ENCODE measurements at regions not wholly inside any gene's neighbourhood (a gene's known extent, or its start where the extent isn't known, plus 50 kb on each side); places are given as distances from the start of the nearest gene placed in this dataset.

DNA sequence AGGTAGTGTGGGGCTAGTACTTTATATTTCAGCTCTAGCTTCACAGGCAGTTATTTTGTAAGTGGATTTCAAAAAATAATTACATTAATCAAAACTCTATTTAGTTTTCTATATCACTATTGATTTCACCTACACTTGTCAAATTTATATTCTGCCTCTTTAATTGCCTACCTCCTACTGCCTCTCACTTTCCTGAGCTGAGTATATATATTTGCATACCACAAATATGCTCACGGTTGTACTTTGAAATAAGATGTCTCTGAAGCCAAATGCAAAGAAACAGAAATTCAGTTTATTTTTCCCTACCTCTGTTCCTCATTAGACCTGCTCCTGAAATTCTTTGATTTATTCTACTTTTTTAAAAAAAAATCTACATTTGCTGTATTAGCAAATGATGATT is 309.3 kb upstream of the TGFBR2 start:
- Mint-ChIP-seq H3K27me3 (ENCODE audit: low read depth, poor library complexity) (no peaks in the 10 kb centered on the region), H3K36me3 (ENCODE audit: low read depth) (no peaks in the 10 kb centered on the region), H3K9me3 (no peaks in the 10 kb centered on the region), H3K4me3 (no peak overlapping the region), H3K4me1 (no peaks in the 10 kb centered on the region), H3K27ac (no peak overlapping the region)
- TF ChIP-seq, protein P1, sequence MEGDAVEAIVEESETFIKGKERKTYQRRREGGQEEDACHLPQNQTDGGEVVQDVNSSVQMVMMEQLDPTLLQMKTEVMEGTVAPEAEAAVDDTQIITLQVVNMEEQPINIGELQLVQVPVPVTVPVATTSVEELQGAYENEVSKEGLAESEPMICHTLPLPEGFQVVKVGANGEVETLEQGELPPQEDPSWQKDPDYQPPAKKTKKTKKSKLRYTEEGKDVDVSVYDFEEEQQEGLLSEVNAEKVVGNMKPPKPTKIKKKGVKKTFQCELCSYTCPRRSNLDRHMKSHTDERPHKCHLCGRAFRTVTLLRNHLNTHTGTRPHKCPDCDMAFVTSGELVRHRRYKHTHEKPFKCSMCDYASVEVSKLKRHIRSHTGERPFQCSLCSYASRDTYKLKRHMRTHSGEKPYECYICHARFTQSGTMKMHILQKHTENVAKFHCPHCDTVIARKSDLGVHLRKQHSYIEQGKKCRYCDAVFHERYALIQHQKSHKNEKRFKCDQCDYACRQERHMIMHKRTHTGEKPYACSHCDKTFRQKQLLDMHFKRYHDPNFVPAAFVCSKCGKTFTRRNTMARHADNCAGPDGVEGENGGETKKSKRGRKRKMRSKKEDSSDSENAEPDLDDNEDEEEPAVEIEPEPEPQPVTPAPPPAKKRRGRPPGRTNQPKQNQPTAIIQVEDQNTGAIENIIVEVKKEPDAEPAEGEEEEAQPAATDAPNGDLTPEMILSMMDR (IDR thresholded peaks at IDR 0.05): no peak
- no peak for DNase-seq

DNA sequence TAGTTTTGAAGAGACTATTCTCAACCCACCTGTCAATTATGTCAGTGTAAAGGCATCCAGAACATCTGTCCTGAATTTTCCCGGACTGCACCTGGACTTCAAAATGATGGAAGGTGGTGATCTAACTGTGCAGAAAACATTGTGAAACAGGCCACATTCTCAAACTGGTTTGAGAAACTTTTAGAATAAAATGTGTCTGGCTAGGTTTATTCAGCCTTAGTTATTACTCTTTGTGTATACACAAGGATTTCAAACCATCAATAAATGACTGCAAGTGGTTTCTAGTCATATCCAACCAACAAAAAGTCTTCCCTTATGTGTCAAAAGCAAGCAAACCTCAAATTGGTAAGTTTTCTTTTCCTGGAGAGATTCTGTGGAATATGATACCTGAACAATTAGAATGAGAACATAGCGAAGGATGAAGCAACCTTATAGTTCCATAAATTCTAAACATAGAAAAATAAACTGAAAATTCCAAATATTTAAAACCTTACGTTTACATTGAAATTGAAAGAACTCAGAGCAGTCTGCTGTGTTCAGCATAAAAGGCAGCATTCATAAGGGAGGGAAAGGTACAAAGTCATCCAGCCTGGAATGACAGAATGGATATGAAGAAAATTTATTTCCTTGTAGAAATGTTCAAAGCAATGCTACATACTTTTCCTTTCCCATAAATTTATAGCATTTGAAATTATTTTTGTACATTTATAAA is 306.6 kb upstream of the TGFBR2 start:
- no peaks in the 10 kb centered on the region for H3K27me3 Mint-ChIP-seq (ENCODE audit: low read depth, poor library complexity)
- no peak for DNase-seq
- H3K9me3 Mint-ChIP-seq: peaks cover 6% of the 10 kb centered on the region
- H3K4me1 Mint-ChIP-seq: no peaks in the 10 kb centered on the region
- H3K27ac Mint-ChIP-seq: no peak overlapping the region
- no peak overlapping the region for H3K4me3 Mint-ChIP-seq
- H3K36me3 Mint-ChIP-seq (ENCODE audit: low read depth): peaks cover 4% of the 10 kb centered on the region
- TF ChIP-seq, protein P1 (IDR thresholded peaks at IDR 0.05): no peak

DNA sequence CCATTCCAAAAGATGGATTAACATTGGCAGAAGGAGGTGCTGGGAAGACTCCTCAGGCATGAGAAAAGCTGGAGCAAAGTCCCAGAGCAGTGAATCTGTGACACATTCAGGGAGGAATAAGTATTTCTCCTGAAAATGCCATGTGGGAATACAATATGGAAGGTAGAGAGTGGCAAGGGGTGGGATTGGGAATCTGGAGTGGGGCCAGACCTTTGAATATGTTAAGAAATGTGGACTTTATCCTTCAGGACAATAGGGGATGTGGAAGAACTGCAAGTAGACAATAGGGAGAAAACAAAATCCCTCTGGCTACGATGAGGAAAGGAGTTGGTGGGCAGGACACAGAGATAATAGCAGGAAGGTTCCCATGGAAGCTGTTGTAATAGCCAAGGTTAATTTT is 305.6 kb upstream of the TGFBR2 start:
- no peak for DNase-seq
- Mint-ChIP-seq H3K36me3 (ENCODE audit: low read depth) (peaks cover 4% of the 10 kb centered on the region), H3K9me3 (peaks cover 6% of the 10 kb centered on the region), H3K27ac (no peak overlapping the region), H3K27me3 (ENCODE audit: low read depth, poor library complexity) (no peaks in the 10 kb centered on the region), H3K4me3 (no peak overlapping the region), H3K4me1 (no peaks in the 10 kb centered on the region)
- TF ChIP-seq, protein P1 (IDR thresholded peaks at IDR 0.05): no peak

DNA sequence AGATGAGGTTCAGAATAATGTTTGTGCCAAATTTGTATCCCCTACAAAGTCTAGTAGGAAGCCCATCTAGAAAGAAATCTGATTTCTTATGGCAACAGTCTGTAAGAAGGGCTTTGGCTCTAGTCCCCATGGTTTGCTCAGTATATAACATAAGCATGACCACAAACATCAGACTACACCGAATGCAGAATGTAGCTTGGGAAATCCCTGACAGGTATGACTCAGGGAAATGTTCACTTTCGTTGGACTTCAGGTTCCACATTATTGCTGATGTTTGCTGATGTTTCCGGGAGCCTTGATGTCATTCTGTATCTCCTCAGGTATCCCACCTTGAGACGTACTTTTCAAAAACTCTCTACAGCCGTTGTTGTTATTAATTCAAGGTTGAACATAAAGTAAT is 304.4 kb upstream of the TGFBR2 start:
- Mint-ChIP-seq H3K36me3 (ENCODE audit: low read depth) (peaks cover 4% of the 10 kb centered on the region), H3K27ac (no peak overlapping the region), H3K9me3 (peaks cover 6% of the 10 kb centered on the region), H3K4me3 (no peak overlapping the region), H3K4me1 (no peaks in the 10 kb centered on the region), H3K27me3 (ENCODE audit: low read depth, poor library complexity) (no peaks in the 10 kb centered on the region)
- no peak for DNase-seq
- TF ChIP-seq, protein P1 (IDR thresholded peaks at IDR 0.05): no peak

DNA sequence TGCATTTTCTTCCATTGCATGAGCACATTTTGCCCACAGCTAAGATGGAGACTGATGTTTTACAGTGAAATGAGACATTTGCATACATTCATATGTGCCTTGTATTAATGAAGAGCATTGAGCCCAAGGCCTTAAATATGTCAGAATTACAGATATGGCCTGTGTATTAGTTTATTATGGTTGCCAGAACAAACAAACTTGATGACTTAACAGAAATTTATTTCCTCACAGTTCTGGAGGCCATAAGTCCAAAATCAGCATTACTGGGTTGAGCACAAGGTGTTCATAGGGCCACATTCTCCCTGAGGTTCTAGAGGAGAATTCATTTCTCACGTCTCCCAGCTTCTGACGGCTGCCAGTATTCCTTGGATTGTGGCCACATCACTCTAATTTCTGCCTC is 302.6 kb upstream of the TGFBR2 start:
- peaks cover 6% of the 10 kb centered on the region for H3K9me3 Mint-ChIP-seq
- TF ChIP-seq, protein P1 (IDR thresholded peaks at IDR 0.05): no peak
- no peak overlapping the region for H3K4me3 Mint-ChIP-seq
- H3K36me3 Mint-ChIP-seq (ENCODE audit: low read depth): peaks cover 4% of the 10 kb centered on the region
- no peaks in the 10 kb centered on the region for H3K4me1 Mint-ChIP-seq
- no peak overlapping the region for H3K27ac Mint-ChIP-seq
- no peaks in the 10 kb centered on the region for H3K27me3 Mint-ChIP-seq (ENCODE audit: low read depth, poor library complexity)
- DNase-seq: no peak

DNA sequence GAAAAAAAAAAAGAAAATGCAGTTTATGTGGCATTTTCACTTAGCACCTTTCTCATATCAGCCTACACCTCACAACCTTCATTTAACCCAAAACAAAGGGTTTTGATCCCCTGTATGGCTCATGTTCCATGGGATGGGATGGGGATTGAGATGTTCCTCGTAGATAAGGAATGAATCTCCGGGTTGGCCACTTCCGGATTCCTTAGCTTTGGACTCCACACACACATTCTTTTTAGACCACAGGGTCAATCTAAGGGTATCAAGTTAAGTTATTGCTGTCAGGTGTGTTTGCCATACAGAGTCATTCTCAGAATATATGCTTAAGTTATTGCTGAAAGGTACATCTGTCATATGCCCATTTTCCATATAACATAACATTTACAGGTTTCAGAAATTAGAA is 301.4 kb upstream of the TGFBR2 start:
- TF ChIP-seq, protein P1 (IDR thresholded peaks at IDR 0.05): no peak
- no peak for DNase-seq
- H3K27ac Mint-ChIP-seq: no peak overlapping the region
- H3K4me1 Mint-ChIP-seq: no peaks in the 10 kb centered on the region
- peaks cover 6% of the 10 kb centered on the region for H3K9me3 Mint-ChIP-seq
- peaks cover 4% of the 10 kb centered on the region for H3K36me3 Mint-ChIP-seq (ENCODE audit: low read depth)
- H3K27me3 Mint-ChIP-seq (ENCODE audit: low read depth, poor library complexity): peaks cover 2% of the 10 kb centered on the region
- H3K4me3 Mint-ChIP-seq: no peak overlapping the region
